ENCODE measurements at regions not wholly inside any gene's neighbourhood (a gene's known extent, or its start where the extent isn't known, plus 50 kb on each side); places are given as distances from the start of the nearest gene placed in this dataset.

DNA sequence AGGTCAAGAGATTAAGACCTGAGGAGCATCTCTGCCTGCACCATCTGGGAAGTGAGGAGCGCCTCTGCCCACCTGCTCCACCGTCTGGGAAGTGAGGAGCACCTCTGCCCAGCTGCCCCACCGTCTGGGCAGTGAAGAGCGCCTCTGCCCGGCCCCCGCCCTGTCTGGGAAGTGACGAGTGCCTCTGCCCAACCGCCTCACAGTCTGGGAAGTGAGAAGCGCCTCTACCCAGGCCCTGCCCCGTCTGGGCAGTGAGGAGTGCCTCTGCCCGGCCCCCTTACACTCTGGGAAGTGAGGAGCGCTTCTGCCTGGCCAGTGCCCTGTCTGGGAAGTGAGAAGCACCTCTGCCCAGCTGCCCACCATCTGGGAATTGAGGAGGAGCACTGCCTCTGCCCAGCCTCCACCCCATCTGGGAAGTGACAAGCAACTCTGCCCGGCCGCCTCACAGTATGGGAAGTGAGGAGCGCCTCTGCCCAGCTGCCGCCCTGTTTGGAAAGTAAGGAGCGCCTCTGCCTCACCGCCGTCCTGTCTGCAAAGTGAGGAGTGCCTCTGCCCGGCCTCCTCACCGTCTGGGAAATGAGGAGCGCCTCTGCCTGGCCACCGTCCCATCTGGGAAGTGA lies 270.4 kb upstream of the NRSN1 start:
- DNase-seq (ENCODE audit: low read depth, low spot score): no peak
- no peak overlapping the region for H3K9ac ChIP-seq (ENCODE audit: insufficient read length)
- no peak overlapping the region for H3K27ac ChIP-seq
- H3K9me3 ChIP-seq (ENCODE audit: low read depth, low read length): no peaks in the 10 kb centered on the region
- no peaks in the 10 kb centered on the region for H3K36me3 ChIP-seq (ENCODE audit: insufficient read depth, low read length)
- H3K4me3 ChIP-seq: no peak overlapping the region
- TF ChIP-seq POLR2AphosphoS5 (IDR thresholded peaks at IDR 0.05; ENCODE audit: borderline replicate concordance, low read depth, low read length): no peak
- no peak for TF ChIP-seq FOXP2 (optimal IDR thresholded peaks at IDR 0.05; ENCODE audit: control extremely low read depth, extremely low read length, insufficient read depth)
- TF ChIP-seq EZH2 (IDR thresholded peaks at IDR 0.05): no peak

DNA sequence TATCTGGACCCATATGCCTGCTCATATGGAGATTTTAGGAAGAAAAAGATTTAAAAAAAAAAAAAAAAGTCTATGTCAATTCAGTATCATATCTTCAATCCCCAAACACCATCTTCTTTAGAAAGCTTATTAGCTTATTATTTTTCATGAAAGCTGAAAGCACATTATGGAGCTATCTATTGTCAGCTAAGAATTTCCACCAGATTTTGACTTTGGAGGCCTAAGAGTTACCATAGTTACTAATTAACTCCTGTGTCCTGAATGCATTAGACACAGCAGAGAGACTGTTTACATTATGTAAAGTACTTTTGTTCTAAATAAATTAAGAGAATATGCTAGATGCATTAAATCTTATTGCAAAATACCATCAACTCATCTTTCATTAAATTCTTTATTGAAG lies 255.5 kb upstream of the NRSN1 start:
- no peaks in the 10 kb centered on the region for H3K36me3 ChIP-seq (ENCODE audit: insufficient read depth, low read length)
- H3K4me3 ChIP-seq: no peak overlapping the region
- H3K9me3 ChIP-seq (ENCODE audit: low read depth, low read length): no peaks in the 10 kb centered on the region
- no peak overlapping the region for H3K27ac ChIP-seq
- H3K9ac ChIP-seq (ENCODE audit: insufficient read length): no peak overlapping the region
- DNase-seq (ENCODE audit: low read depth, low spot score): no peak
- TF ChIP-seq EZH2 (IDR thresholded peaks at IDR 0.05): no peak

DNA sequence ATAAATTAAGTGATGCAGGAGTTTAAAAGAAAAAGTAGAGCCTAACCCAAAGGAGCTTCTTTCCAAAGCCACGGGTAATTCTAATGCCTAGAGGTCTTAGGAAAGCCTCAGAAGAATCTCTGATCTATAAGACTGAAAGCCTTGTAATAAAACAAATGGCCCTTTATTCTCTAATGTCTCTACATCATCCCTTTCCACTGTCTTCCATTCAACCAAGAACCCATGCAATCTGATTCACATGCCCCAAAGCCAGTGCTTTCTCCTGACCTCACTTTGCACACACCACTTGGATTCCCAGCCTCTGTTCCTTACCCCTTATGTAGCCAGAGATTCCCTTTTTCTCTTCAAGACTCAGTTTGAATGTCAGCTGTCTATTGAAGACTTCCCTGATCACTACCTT lies 252.9 kb upstream of the NRSN1 start:
- H3K9ac ChIP-seq (ENCODE audit: insufficient read length): no peak overlapping the region
- no peak overlapping the region for H3K4me3 ChIP-seq
- no peaks in the 10 kb centered on the region for H3K9me3 ChIP-seq (ENCODE audit: low read depth, low read length)
- TF ChIP-seq POLR2AphosphoS5 (IDR thresholded peaks at IDR 0.05; ENCODE audit: borderline replicate concordance, low read depth, low read length) (no peak), EZH2 (IDR thresholded peaks at IDR 0.05) (no peak), FOXP2 (optimal IDR thresholded peaks at IDR 0.05; ENCODE audit: control extremely low read depth, extremely low read length, insufficient read depth) (no peak)
- H3K27ac ChIP-seq: no peak overlapping the region
- no peak for DNase-seq (ENCODE audit: low read depth, low spot score)
- no peaks in the 10 kb centered on the region for H3K36me3 ChIP-seq (ENCODE audit: insufficient read depth, low read length)

- TF ChIP-seq FOXP2 (optimal IDR thresholded peaks at IDR 0.05; ENCODE audit: control extremely low read depth, extremely low read length, insufficient read depth) (no peak), POLR2AphosphoS5 (IDR thresholded peaks at IDR 0.05; ENCODE audit: borderline replicate concordance, low read depth, low read length) (no peak), EZH2 (IDR thresholded peaks at IDR 0.05) (no peak)
- no peak overlapping the region for H3K9ac ChIP-seq (ENCODE audit: insufficient read length)
- no peak overlapping the region for H3K4me3 ChIP-seq
- H3K9me3 ChIP-seq (ENCODE audit: low read depth, low read length): no peaks in the 10 kb centered on the region
- H3K36me3 ChIP-seq (ENCODE audit: insufficient read depth, low read length): no peaks in the 10 kb centered on the region
- H3K27ac ChIP-seq: no peak overlapping the region
- no peak for DNase-seq (ENCODE audit: low read depth, low spot score)
Observed at GRCh38 chr6:23875006-23875405, 251.0 kb upstream of the NRSN1 start.

DNA sequence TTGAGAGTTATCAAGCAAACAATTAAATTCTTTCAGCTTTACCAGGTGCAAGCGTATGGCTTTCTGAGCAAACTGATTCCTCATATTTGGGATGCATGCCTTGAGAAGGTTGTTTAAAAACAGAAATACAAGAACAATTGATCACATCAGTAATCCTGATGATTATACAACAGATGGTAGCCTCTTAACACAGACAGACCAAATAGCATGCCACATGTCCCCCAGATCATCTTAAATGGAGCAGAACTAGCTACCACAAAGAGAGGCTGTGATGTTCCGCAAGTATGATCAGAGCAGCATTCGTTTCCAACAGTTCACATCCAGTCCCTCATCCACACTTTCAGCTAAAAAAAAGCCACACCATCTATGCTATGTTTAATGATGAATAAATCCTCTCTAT lies 246.2 kb upstream of the NRSN1 start:
- DNase-seq (ENCODE audit: low read depth, low spot score): no peak
- Histone ChIP-seq H3K27ac (no peak overlapping the region), H3K4me3 (no peak overlapping the region), H3K9me3 (ENCODE audit: low read depth, low read length) (no peaks in the 10 kb centered on the region), H3K9ac (ENCODE audit: insufficient read length) (no peak overlapping the region), H3K36me3 (ENCODE audit: insufficient read depth, low read length) (no peaks in the 10 kb centered on the region)
- no peak for TF ChIP-seq FOXP2 (optimal IDR thresholded peaks at IDR 0.05; ENCODE audit: control extremely low read depth, extremely low read length, insufficient read depth)
- TF ChIP-seq EZH2 (IDR thresholded peaks at IDR 0.05): no peak
- TF ChIP-seq POLR2AphosphoS5 (IDR thresholded peaks at IDR 0.05; ENCODE audit: borderline replicate concordance, low read depth, low read length): no peak

DNA sequence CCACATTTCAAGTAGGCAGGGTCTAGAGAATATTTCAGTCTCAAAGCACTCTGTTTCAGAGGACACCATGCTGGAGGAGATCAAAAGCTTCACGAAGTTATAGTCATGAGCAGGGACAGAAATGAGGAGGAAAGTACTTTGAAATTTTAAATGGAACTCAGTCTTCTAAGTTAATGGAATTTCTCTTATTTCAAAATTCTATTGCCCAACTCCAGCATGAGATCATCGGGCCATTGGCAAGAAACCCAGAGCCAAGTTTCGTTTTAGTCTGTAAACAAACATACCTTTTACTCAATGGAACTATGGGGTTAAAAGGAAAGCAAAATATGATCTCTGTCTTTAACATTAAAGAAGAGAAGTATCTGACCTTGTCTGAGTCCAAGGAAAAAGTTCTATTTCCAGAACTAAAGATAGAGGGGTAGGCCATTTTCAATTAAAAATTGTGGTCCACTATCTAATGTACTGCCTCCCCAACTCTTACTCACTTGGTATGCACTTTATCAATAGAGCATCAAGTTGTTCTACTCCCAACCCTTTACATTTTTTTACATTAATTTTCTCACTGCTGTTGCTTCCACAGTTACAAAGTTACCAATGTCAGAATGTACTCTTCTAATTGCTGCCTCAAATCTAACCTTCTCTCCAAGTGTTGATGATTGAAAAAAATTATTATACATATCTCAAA lies 235.3 kb upstream of the NRSN1 start:
- no peak for TF ChIP-seq FOXP2 (optimal IDR thresholded peaks at IDR 0.05; ENCODE audit: control extremely low read depth, extremely low read length, insufficient read depth)
- TF ChIP-seq EZH2 (IDR thresholded peaks at IDR 0.05): no peak
- TF ChIP-seq POLR2AphosphoS5 (IDR thresholded peaks at IDR 0.05; ENCODE audit: borderline replicate concordance, low read depth, low read length): no peak
- H3K27ac ChIP-seq: no peak overlapping the region
- no peaks in the 10 kb centered on the region for H3K9me3 ChIP-seq (ENCODE audit: low read depth, low read length)
- DNase-seq (ENCODE audit: low read depth, low spot score): no peak
- H3K4me3 ChIP-seq: no peak overlapping the region
- no peaks in the 10 kb centered on the region for H3K36me3 ChIP-seq (ENCODE audit: insufficient read depth, low read length)
- H3K9ac ChIP-seq (ENCODE audit: insufficient read length): no peak overlapping the region

- H3K36me3 ChIP-seq (ENCODE audit: insufficient read depth, low read length): no peaks in the 10 kb centered on the region
- no peak overlapping the region for H3K4me3 ChIP-seq
- no peak overlapping the region for H3K9ac ChIP-seq (ENCODE audit: insufficient read length)
- H3K27ac ChIP-seq: no peak overlapping the region
- no peak for TF ChIP-seq POLR2AphosphoS5 (IDR thresholded peaks at IDR 0.05; ENCODE audit: borderline replicate concordance, low read depth, low read length)
- TF ChIP-seq EZH2 (IDR thresholded peaks at IDR 0.05): no peak
- no peak for TF ChIP-seq FOXP2 (optimal IDR thresholded peaks at IDR 0.05; ENCODE audit: control extremely low read depth, extremely low read length, insufficient read depth)
- no peak for DNase-seq (ENCODE audit: low read depth, low spot score)
- no peaks in the 10 kb centered on the region for H3K9me3 ChIP-seq (ENCODE audit: low read depth, low read length)
Observed at GRCh38 chr6:23905133-23905815, 220.7 kb upstream of the NRSN1 start.

DNA sequence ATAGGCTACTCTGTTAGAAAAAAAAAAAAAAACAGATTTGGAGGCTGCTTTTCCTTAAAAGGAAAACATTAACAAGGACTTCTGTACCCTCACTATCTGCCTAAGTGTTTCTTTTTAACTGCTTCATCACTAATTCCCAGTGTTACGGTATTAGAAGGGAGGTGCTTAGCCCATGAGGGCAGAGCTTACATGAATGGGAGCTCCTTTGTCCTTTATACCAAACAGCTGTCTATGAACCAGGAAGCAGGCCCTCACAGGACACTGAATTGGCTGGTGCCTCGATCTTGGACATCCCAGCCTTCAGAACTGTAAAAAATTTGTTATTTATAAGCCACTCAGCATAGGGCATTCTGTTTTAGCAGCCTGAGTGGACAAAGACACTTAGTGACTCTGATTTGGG lies 215.6 kb upstream of the NRSN1 start:
- H3K27ac ChIP-seq: no peak overlapping the region
- no peak for DNase-seq (ENCODE audit: low read depth, low spot score)
- no peaks in the 10 kb centered on the region for H3K9me3 ChIP-seq (ENCODE audit: low read depth, low read length)
- no peak overlapping the region for H3K9ac ChIP-seq (ENCODE audit: insufficient read length)
- H3K36me3 ChIP-seq (ENCODE audit: insufficient read depth, low read length): no peaks in the 10 kb centered on the region
- no peak overlapping the region for H3K4me3 ChIP-seq
- no peak for TF ChIP-seq EZH2 (IDR thresholded peaks at IDR 0.05)
- TF ChIP-seq POLR2AphosphoS5 (IDR thresholded peaks at IDR 0.05; ENCODE audit: borderline replicate concordance, low read depth, low read length): no peak
- no peak for TF ChIP-seq FOXP2 (optimal IDR thresholded peaks at IDR 0.05; ENCODE audit: control extremely low read depth, extremely low read length, insufficient read depth)
